GM12878 (cell line): ENCODE measurements at regions not wholly inside any gene's neighbourhood (a gene's known extent, or its start where the extent isn't known, plus 50 kb on each side); places are given as distances from the start of the nearest gene placed in this dataset.
A peak's percentile ranks its signal among the peaks of the same experiment; 100 is the strongest.

Source experiments
- ATAC-seq: fragments of 200-7000 bp; cut with Tn5 transposase; 3 replicates; pipeline ENCODE4 v1.9.1; 2020; ENCODE audit warnings: mild to moderate bottlenecking, moderate library complexity
- BruUV-seq: library from RNA; stranded (reverse); fragments of 400-500 nt; replicated peaks from 2 replicates; lab custom pipeline; 2021; lab: Mats Ljungman, UMichigan
- CTCF ChIA-PET: fragments of 300-600 bp; sonication (Branson Sonifier 250); formaldehyde crosslinking; extraction: SDS; loops from one replicate; lab custom pipeline; 2021; ENCODE audit warnings: inconsistent platforms; lab: Yijun Ruan, JAX
- POLR2A ChIA-PET: fragments of 350-600 bp; formaldehyde crosslinking; extraction: SDS; loops from one replicate; lab custom pipeline; 2021; ENCODE audit warnings: inconsistent platforms; lab: Charles Lee
- RAD21 ChIA-PET: fragments of 300-600 bp; sonication (Branson Sonifier 250); formaldehyde crosslinking; loops from one replicate; lab custom pipeline; 2023; ENCODE audit warnings: antibody characterized with exemption; ENCODE audit not compliant: unreplicated experiment; lab: Charles Lee
- SMC1A ChIA-PET: fragments of 300-600 bp; sonication (Branson Sonifier 250); formaldehyde crosslinking; loops from one replicate; lab custom pipeline; 2023; ENCODE audit not compliant: unreplicated experiment, uncharacterized antibody; lab: Charles Lee
- DNase-seq: peaks from one replicate; pipeline ENCODE4 v3.0.0-alpha.2; 2011; ENCODE audit warnings: low read depth, low spot score
- FAIRE-seq: peaks from 3 replicates; lab custom pipeline; 2011; peaks lifted over from hg19 to GRCh38; lab: Jason Lieb, UNC
- H2AFZ ChIP-seq: 2 replicates; pipeline ENCODE4 v1.6.0; 2011; ENCODE audit warnings: low read depth, low read length, control low read depth; ENCODE audit not compliant: control insufficient read depth
- H3K27ac ChIP-seq: 2 replicates; pipeline ENCODE4 v1.5.1; 2011; ENCODE audit warnings: control low read depth; ENCODE audit not compliant: control insufficient read depth, insufficient read depth
- H3K27me3 ChIP-seq, 2 experiments: replicated peaks in 1 of 2; 2 replicates each; pipeline versions ENCODE4 v1.6.0 to v1.6.1; 2011; ENCODE audit warnings: low read length in 1 of 2; ENCODE audit not compliant: control insufficient read depth in 2 of 2, insufficient read depth in 2 of 2
- H3K36me3 ChIP-seq, 2 experiments: 2 replicates each; pipeline ENCODE4 v1.5.1; 2011; ENCODE audit warnings: low read length in 1 of 2; ENCODE audit not compliant: control insufficient read depth in 2 of 2, insufficient read depth in 2 of 2
- H3K4me1 ChIP-seq: 2 replicates; pipeline ENCODE4 v1.6.1; 2011; ENCODE audit warnings: mild to moderate bottlenecking, low read length, moderate library complexity, mixed read lengths; ENCODE audit not compliant: control insufficient read depth, insufficient read depth
- H3K4me2 ChIP-seq: 2 replicates; pipeline ENCODE4 v1.6.0; 2011; ENCODE audit warnings: control low read depth; ENCODE audit not compliant: control insufficient read depth, insufficient read depth
- H3K4me3 ChIP-seq: fragments of 200-600 bp; sonication (generic); 2 replicates; pipeline ENCODE4 v1.5.1; 2016
- H3K79me2 ChIP-seq: 2 replicates; pipeline ENCODE4 v1.6.0; 2011; ENCODE audit warnings: low read length; ENCODE audit not compliant: control insufficient read depth, insufficient read depth
- H3K9ac ChIP-seq: 2 replicates; pipeline ENCODE4 v1.8.0; 2011; ENCODE audit warnings: low read length, control low read depth, mixed read lengths; ENCODE audit not compliant: control insufficient read depth, insufficient read depth
- H3K9me3 ChIP-seq: replicated peaks from 3 replicates; pipeline ENCODE4 v1.5.1; 2011; ENCODE audit warnings: mild to moderate bottlenecking, low read length; ENCODE audit not compliant: control insufficient read depth, insufficient read depth
- H4K20me1 ChIP-seq: 2 replicates; pipeline ENCODE4 v1.6.0; 2011; ENCODE audit not compliant: control insufficient read depth, insufficient read depth
- BCLAF1 ChIP-seq: fragments of 450-650 bp; IDR thresholded peaks from 2 replicates; pipeline ENCODE4 v1.6.1; 2017; ENCODE audit warnings: antibody characterized with exemption, mild to moderate bottlenecking, moderate library complexity
- BHLHE40 ChIP-seq, 2 experiments: fragments of 450-650 bp in 1 of 2; IDR thresholded peaks; 2 replicates each; pipeline ENCODE4 v1.6.1; 2011 to 2017; ENCODE audit warnings: low read depth in 2 of 2, borderline replicate concordance in 1 of 2, improper control_type of control experiment in 1 of 2, low read length in 1 of 2, mild to moderate bottlenecking in 1 of 2
- NFYA ChIP-seq: IDR thresholded peaks from 2 replicates; pipeline ENCODE4 v1.6.1; 2011; ENCODE audit warnings: low read depth, mild to moderate bottlenecking, low read length, improper control_type of control experiment, borderline replicate concordance
- POLR2AphosphoS2 ChIP-seq: IDR thresholded peaks from 2 replicates; pipeline ENCODE4 v1.6.1; 2011; ENCODE audit warnings: low read depth, mild to moderate bottlenecking, low read length, improper control_type of control experiment, moderate library complexity
- RAD21 ChIP-seq: IDR thresholded peaks from 2 replicates; pipeline ENCODE4 v1.6.1; 2011; ENCODE audit warnings: mild to moderate bottlenecking, low read depth, low read length, moderate library complexity; ENCODE audit not compliant: insufficient read depth
- RBBP5 ChIP-seq: fragments of 200-600 bp; sonication (generic); conservative IDR thresholded peaks from 2 replicates; pipeline ENCODE4 v1.6.1; 2016
- SMARCA5 ChIP-seq: fragments of 450-650 bp; IDR thresholded peaks from 2 replicates; pipeline ENCODE4 v1.6.1; 2017; ENCODE audit warnings: mild to moderate bottlenecking
- SMC3 ChIP-seq: IDR thresholded peaks from 2 replicates; pipeline ENCODE4 v1.6.1; 2011; ENCODE audit warnings: low read length, improper control_type of control experiment, borderline replicate concordance
- SPI1 ChIP-seq: IDR thresholded peaks from 2 replicates; pipeline ENCODE4 v1.6.1; 2011; ENCODE audit warnings: low read depth, mild to moderate bottlenecking, low read length, moderate library complexity, borderline replicate concordance; ENCODE audit not compliant: insufficient read depth
- TARDBP ChIP-seq: IDR thresholded peaks from 2 replicates; pipeline ENCODE4 v1.6.1; 2016; ENCODE audit warnings: borderline replicate concordance
- YY1 ChIP-seq: IDR thresholded peaks from 2 replicates; pipeline ENCODE4 v1.6.1; 2011; ENCODE audit warnings: low read depth, mild to moderate bottlenecking, low read length
- WGBS: methylation state at CpG from one replicate; pipeline ENCODE4 v1.1.6; 2016; ENCODE audit warnings: low lambda C conversion rate; ENCODE audit not compliant: insufficient replicate concordance, insufficient coverage; ENCODE audit errors: missing lambda C conversion rate; 5-methylcytosine and 5-hydroxymethylcytosine counted together
- in situ Hi-C: fragments of 300-500 bp; cut with MboI; formaldehyde crosslinking; loops from 9 replicates; pipeline ENCODE4 v1.14.3; 2018; ENCODE audit warnings: mixed read lengths
- intact Hi-C: fragments of 100-400 bp; cut with micrococcal nuclease; formaldehyde crosslinking; loops from one replicate; pipeline ENCODE4 v1.14.2; 2022; ENCODE audit not compliant: unreplicated experiment
- TF ChIP-seq, protein P1 (sequence below), 3 experiments: IDR thresholded peaks in 2 of 3; conservative IDR thresholded peaks in 1 of 3; 2 replicates each; pipeline ENCODE4 v1.5.1; 2011; ENCODE audit warnings: low read depth in 3 of 3, low read length in 3 of 3, mild to moderate bottlenecking in 3 of 3, control low read depth in 2 of 3, moderate library complexity in 2 of 3, inconsistent platforms in 1 of 3, mixed read lengths in 1 of 3; ENCODE audit not compliant: control insufficient read depth in 2 of 3, insufficient read depth in 1 of 3; ENCODE audit errors: extremely low read depth in 1 of 3

DNA sequence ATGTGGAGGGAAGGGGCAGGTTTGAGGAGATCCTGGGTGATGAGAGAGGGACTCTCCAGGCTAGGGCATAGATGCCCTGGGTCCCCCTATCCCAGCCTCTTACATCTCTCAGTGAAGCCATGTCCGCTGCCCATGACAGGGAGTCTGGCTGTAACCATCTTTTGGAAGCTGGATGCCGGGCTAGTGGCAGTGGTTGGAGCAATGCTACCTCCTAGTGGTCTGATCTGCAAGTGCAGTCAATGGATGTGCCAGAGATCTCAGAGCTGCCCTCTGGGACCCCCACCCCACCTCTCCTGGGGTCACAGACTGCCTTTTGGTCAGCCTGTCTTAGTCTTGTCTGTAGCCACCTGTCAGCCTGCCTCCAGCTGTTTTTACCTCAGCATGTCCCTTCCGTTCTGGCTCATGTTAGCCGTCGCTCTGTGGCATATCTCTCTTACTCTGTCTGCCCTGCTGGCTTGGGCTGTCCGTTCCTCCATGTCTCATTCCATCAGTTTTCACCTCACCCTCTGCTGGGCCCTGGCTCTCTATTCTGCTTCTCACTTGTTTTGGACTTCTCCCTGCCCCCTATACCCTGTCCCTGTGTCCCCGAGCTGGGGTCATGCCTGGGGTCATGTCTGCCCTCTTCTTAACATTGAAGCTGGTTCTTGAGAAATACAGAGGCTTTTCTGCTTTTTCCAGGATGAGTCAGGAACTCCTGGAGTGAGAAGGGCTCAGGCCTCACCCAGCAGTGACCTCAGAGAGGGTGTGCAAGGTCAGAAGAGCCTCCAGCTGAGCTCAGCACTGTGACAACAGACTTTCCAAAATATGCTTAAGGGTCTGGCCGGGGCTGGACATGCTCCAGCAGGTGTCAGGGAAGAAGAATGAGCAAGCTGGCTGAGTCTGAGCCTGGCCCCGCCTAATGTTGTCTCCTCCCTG, 52.0 kb upstream of the THY1 start:
- no peaks in the 10 kb centered on the region for H4K20me1 ChIP-seq
- no peak overlapping the region for H3K9ac ChIP-seq
- no peaks in the 10 kb centered on the region for H3K4me1 ChIP-seq
- RAD21 ChIA-PET, result interaction anchor here (0.6 to 4.4 kb wide), 19 partner anchors 15 to 280 kb away, joined by 3 to 49 read pairs (median 4); partner anchors contain the start of gene USP2
- no peaks in the 10 kb centered on the region for H3K36me3 ChIP-seq
- peaks cover 0 to 1% of the 10 kb centered on the region in 2 experiments; a peak in 1 of 4 replicates for H3K27me3 ChIP-seq
- no peak overlapping the region for H3K4me3 ChIP-seq
- SMC1A ChIA-PET, result interaction anchor here (0.8 to 2.8 kb wide), 13 partner anchors 13 to 138 kb away, joined by 3 to 32 read pairs (median 3); no protein-coding TSS in a partner anchor
- DNase-seq (no peak), FAIRE-seq (peak; percentile 95), ATAC-seq (peak; percentile 87)
- 24% methylated on average over 9 of the region's 9 CpGs for WGBS
- H2AFZ ChIP-seq, result no peak overlapping the region
- BruUV-seq, result no TSS peak
- no peak overlapping the region for H3K27ac ChIP-seq
- TF ChIP-seq SMARCA5 (0 out of 2 replicates have a peak, but pooled peaks have one; percentile 39), RBBP5 (no peak), RAD21 (peak; percentile 81), TARDBP (no peak), NFYA (no peak), SPI1 (no peak), BHLHE40 (IDR thresholded peaks at IDR 0.05; ENCODE audit: borderline replicate concordance in 1 of 2, low read depth in 2 of 2, low read length in 1 of 2) (0 out of 4 replicates have a peak, but pooled peaks of 1 of the 2 experiments have one; percentile 12), SMC3 (peak; percentile 78), POLR2AphosphoS2 (no peak), YY1 (peak; percentile 62; the same call in 1 of the 2 replicates), BCLAF1 (no peak)
- TF ChIP-seq, protein P1, sequence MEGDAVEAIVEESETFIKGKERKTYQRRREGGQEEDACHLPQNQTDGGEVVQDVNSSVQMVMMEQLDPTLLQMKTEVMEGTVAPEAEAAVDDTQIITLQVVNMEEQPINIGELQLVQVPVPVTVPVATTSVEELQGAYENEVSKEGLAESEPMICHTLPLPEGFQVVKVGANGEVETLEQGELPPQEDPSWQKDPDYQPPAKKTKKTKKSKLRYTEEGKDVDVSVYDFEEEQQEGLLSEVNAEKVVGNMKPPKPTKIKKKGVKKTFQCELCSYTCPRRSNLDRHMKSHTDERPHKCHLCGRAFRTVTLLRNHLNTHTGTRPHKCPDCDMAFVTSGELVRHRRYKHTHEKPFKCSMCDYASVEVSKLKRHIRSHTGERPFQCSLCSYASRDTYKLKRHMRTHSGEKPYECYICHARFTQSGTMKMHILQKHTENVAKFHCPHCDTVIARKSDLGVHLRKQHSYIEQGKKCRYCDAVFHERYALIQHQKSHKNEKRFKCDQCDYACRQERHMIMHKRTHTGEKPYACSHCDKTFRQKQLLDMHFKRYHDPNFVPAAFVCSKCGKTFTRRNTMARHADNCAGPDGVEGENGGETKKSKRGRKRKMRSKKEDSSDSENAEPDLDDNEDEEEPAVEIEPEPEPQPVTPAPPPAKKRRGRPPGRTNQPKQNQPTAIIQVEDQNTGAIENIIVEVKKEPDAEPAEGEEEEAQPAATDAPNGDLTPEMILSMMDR (IDR thresholded peaks at IDR 0.05 in 2 of 3, conservative IDR thresholded peaks at IDR 0.05 in 1 of 3; ENCODE audit: control insufficient read depth in 2 of 3, extremely low read depth in 1 of 3, insufficient read depth in 1 of 3, low read depth in 3 of 3, low read length in 3 of 3), result peak; percentile 92 to 95 (median 93); a peak in 5 of 6 replicates
- TF ChIP-seq, all 136 proteins: peak for 6
- in situ Hi-C loops, result loop anchor here (5.0 kb wide), 1 partner anchor 118 kb away; no protein-coding TSS in a partner anchor
- CTCF ChIA-PET, result interaction anchor here (0.7 to 2.2 kb wide), 38 partner anchors 12 to 542 kb away, joined by 3 to 83 read pairs (median 4); partner anchors contain the start of gene USP2
- no peaks in the 10 kb centered on the region for H3K79me2 ChIP-seq
- no peaks in the 10 kb centered on the region for H3K9me3 ChIP-seq
- intact Hi-C loops, result loop anchor here (1.0 to 5.0 kb wide), 2 partner anchors 119 to 138 kb away; no protein-coding TSS in a partner anchor
- POLR2A ChIA-PET, result interaction anchor here (0.6 to 1.1 kb wide), 3 partner anchors 59 to 276 kb away, joined by 3 to 5 read pairs (median 3); no protein-coding TSS in a partner anchor
- no peak overlapping the region for H3K4me2 ChIP-seq
